H9 (cell line): ENCODE measurements at regions not wholly inside any gene's neighbourhood (a gene's known extent, or its start where the extent isn't known, plus 50 kb on each side); places are given as distances from the start of the nearest gene placed in this dataset.

Experiments
- DNase-seq: peaks from one replicate; pipeline ENCODE4 v3.0.0-alpha.2; 2017
- H2AFZ ChIP-seq: one replicate; pipeline ENCODE4 v1.6.1; 2013; ENCODE audit warnings: mild to moderate bottlenecking, low read length, control low read depth, moderate library complexity
- H2AK5ac ChIP-seq: 2 replicates; pipeline ENCODE4 v1.6.1; 2013; ENCODE audit warnings: low read length, control low read depth, mixed read lengths; ENCODE audit not compliant: insufficient read length
- H2BK120ac ChIP-seq: one replicate; pipeline ENCODE4 v1.6.1; 2013; ENCODE audit warnings: low read depth, mild to moderate bottlenecking, low read length, control low read depth, inconsistent platforms; ENCODE audit not compliant: poor library complexity, severe bottlenecking
- H2BK12ac ChIP-seq: 2 replicates; pipeline ENCODE4 v1.6.1; 2013; ENCODE audit warnings: low read length, control low read depth, mixed read lengths, low read depth; ENCODE audit not compliant: insufficient read length
- H2BK15ac ChIP-seq: 2 replicates; pipeline ENCODE4 v1.6.1; 2013; ENCODE audit warnings: low read depth, low read length, control low read depth
- H2BK20ac ChIP-seq: one replicate; pipeline ENCODE4 v1.6.1; 2013; ENCODE audit warnings: low read depth, mild to moderate bottlenecking, low read length, control low read depth, inconsistent platforms; ENCODE audit not compliant: poor library complexity, severe bottlenecking
- H2BK5ac ChIP-seq: 2 replicates; pipeline ENCODE4 v1.6.1; 2013; ENCODE audit warnings: low read length, control low read depth, mixed read lengths; ENCODE audit not compliant: insufficient read length
- H3K14ac ChIP-seq: 2 replicates; pipeline ENCODE4 v1.6.1; 2013; ENCODE audit warnings: low read length, control low read depth; ENCODE audit not compliant: insufficient read depth
- H3K18ac ChIP-seq: 2 replicates; pipeline ENCODE4 v1.6.1; 2013; ENCODE audit warnings: low read depth, mild to moderate bottlenecking, mixed read lengths, low read length, control low read depth; ENCODE audit not compliant: insufficient read length
- H3K23ac ChIP-seq: 2 replicates; pipeline ENCODE4 v1.6.1; 2013; ENCODE audit warnings: low read length, control low read depth, mixed read lengths, low read depth; ENCODE audit not compliant: insufficient read length
- H3K23me2 ChIP-seq: 2 replicates; pipeline ENCODE4 v1.6.1; 2013; ENCODE audit warnings: low read depth, mild to moderate bottlenecking, mixed read lengths, low read length, control low read depth; ENCODE audit not compliant: insufficient read length, poor library complexity, severe bottlenecking
- H3K27ac ChIP-seq: 2 replicates; pipeline ENCODE4 v1.5.1; 2013; ENCODE audit warnings: low read length, control low read depth, mixed read lengths, low read depth; ENCODE audit not compliant: insufficient read length
- H3K27me3 ChIP-seq: 2 replicates; pipeline ENCODE4 v1.6.1; 2013; ENCODE audit warnings: low read length, control low read depth, inconsistent platforms; ENCODE audit not compliant: insufficient read depth
- H3K4ac ChIP-seq: 2 replicates; pipeline ENCODE4 v1.6.1; 2013; ENCODE audit warnings: low read depth, mild to moderate bottlenecking, control low read depth, inconsistent platforms, low read length, moderate library complexity
- H3K4me1 ChIP-seq: 2 replicates; pipeline ENCODE4 v1.6.1; 2013; ENCODE audit warnings: low read length, control low read depth, inconsistent platforms; ENCODE audit not compliant: insufficient read depth
- H3K4me2 ChIP-seq: 2 replicates; pipeline ENCODE4 v1.6.1; 2013; ENCODE audit warnings: low read length, control low read depth, mixed read lengths; ENCODE audit not compliant: insufficient read length, insufficient read depth
- H3K56ac ChIP-seq: 2 replicates; pipeline ENCODE4 v1.6.1; 2013; ENCODE audit warnings: low read depth, mild to moderate bottlenecking, mixed read lengths, low read length, control low read depth; ENCODE audit not compliant: insufficient read length
- H3K79me1 ChIP-seq: 2 replicates; pipeline ENCODE4 v1.6.1; 2013; ENCODE audit warnings: low read depth, mild to moderate bottlenecking, moderate library complexity, low read length, control low read depth, inconsistent platforms; ENCODE audit not compliant: insufficient read depth, poor library complexity, severe bottlenecking
- H3K79me2 ChIP-seq: 2 replicates; pipeline ENCODE4 v1.6.1; 2013; ENCODE audit warnings: low read length, control low read depth, inconsistent platforms; ENCODE audit not compliant: insufficient read depth
- H3K9ac ChIP-seq: 2 replicates; pipeline ENCODE4 v1.6.1; 2013; ENCODE audit warnings: low read length, control low read depth, mixed read lengths; ENCODE audit not compliant: insufficient read length; ENCODE audit errors: extremely low read depth
- H3K9me3 ChIP-seq: one replicate; pipeline ENCODE4 v1.6.1; 2013; ENCODE audit warnings: low read depth, low read length, inconsistent platforms; ENCODE audit not compliant: control insufficient read depth
- H3T11ph ChIP-seq: one replicate; pipeline ENCODE4 v1.6.1; 2013; ENCODE audit warnings: mild to moderate bottlenecking, low read length, control low read depth, inconsistent platforms
- H4K20me1 ChIP-seq: one replicate; pipeline ENCODE4 v1.6.1; 2013; ENCODE audit not compliant: control insufficient read depth, insufficient read length, insufficient read depth
- H4K5ac ChIP-seq: 2 replicates; pipeline ENCODE4 v1.6.1; 2013; ENCODE audit warnings: low read depth, mild to moderate bottlenecking, mixed read lengths, low read length, control low read depth; ENCODE audit not compliant: insufficient read length
- H4K8ac ChIP-seq: replicated peaks from 2 replicates; pipeline ENCODE4 v1.6.1; 2013; ENCODE audit warnings: low read length, control low read depth, mixed read lengths, low read depth; ENCODE audit not compliant: insufficient read length
- H4K91ac ChIP-seq: 2 replicates; pipeline ENCODE4 v1.6.1; 2013; ENCODE audit warnings: low read depth, mild to moderate bottlenecking, moderate library complexity, mixed read lengths, low read length, control low read depth; ENCODE audit not compliant: insufficient read length
- H3K27ac Mint-ChIP-seq, 3 experiments: 2 replicates in 2 of 3; 3 replicates in 1 of 3; pipeline ENCODE4 v1.8.0; 2020 to 2021; ENCODE audit warnings: mixed read lengths in 3 of 3, mild to moderate bottlenecking in 1 of 3, moderate library complexity in 1 of 3
- H3K27me3 Mint-ChIP-seq: 2 replicates; pipeline ENCODE4 v1.8.0; 2021; ENCODE audit warnings: low read depth, mild to moderate bottlenecking, moderate library complexity, mixed read lengths
- H3K36me3 Mint-ChIP-seq, 3 experiments: 2 replicates in 2 of 3; 3 replicates in 1 of 3; pipeline ENCODE4 v1.8.0; 2020 to 2021; ENCODE audit warnings: low read depth in 3 of 3, mixed read lengths in 3 of 3; ENCODE audit not compliant: insufficient read depth in 1 of 3
- H3K4me1 Mint-ChIP-seq, 2 experiments: 2 replicates each; pipeline ENCODE4 v1.8.0; 2020; ENCODE audit warnings: mixed read lengths in 2 of 2
- H3K4me3 Mint-ChIP-seq, 2 experiments: 2 replicates in 1 of 2; 3 replicates in 1 of 2; pipeline ENCODE4 v1.8.0; 2020 to 2021; ENCODE audit warnings: mild to moderate bottlenecking in 2 of 2, mixed read lengths in 2 of 2, moderate library complexity in 1 of 2
- H3K9me3 Mint-ChIP-seq, 2 experiments: 2 replicates in 1 of 2; 3 replicates in 1 of 2; pipeline ENCODE4 v1.8.0; 2020; ENCODE audit warnings: mild to moderate bottlenecking in 2 of 2, mixed read lengths in 2 of 2, moderate library complexity in 1 of 2
- CTCF ChIP-seq: fragments of 200-600 bp; sonication (generic); conservative IDR thresholded peaks from 3 replicates; pipeline ENCODE4 v1.8.0; 2021; ENCODE audit warnings: antibody characterized with exemption, mild to moderate bottlenecking
- WGBS: extraction: QIAGEN DNeasy Blood & Tissue Kit; methylation state at CpG from one replicate; pipeline ENCODE4 v1.1.7; 2013; ENCODE audit warnings: missing lambda C conversion rate, low lambda C conversion rate, mixed read lengths; ENCODE audit not compliant: insufficient read length; ENCODE audit errors: extremely low coverage; 5-methylcytosine and 5-hydroxymethylcytosine counted together

- H3K9ac ChIP-seq: no peak overlapping the region
- H2BK5ac ChIP-seq: no peak overlapping the region
- H3K27me3 Mint-ChIP-seq: no peaks in the 10 kb centered on the region; the same call in 1 of the 2 replicates
- peak overlapping the region; percentile 21 for H3K18ac ChIP-seq
- no CpG with 5 or more reads among the region's 20 CpGs for WGBS
- H3T11ph ChIP-seq: no peak overlapping the region
- H3K23me2 ChIP-seq: no peaks in the 10 kb centered on the region
- H3K27me3 ChIP-seq: no peaks in the 10 kb centered on the region
- peaks cover 12 to 19% of the 10 kb centered on the region in 2 experiments for H3K4me1 Mint-ChIP-seq
- H3K4me2 ChIP-seq: no peak overlapping the region
- H2BK15ac ChIP-seq: no peak overlapping the region
- H3K36me3 Mint-ChIP-seq: no peaks in the 10 kb centered on the region
- H3K79me1 ChIP-seq: no peaks in the 10 kb centered on the region
- no peak for DNase-seq
- no peak for TF ChIP-seq CTCF
- no peaks in the 10 kb centered on the region for H3K4me1 ChIP-seq
- H3K9me3 ChIP-seq: no peaks in the 10 kb centered on the region
- no peak overlapping the region for H4K8ac ChIP-seq
- no peak overlapping the region for H3K4ac ChIP-seq
- no peak overlapping the region for H3K27ac ChIP-seq
- H3K56ac ChIP-seq: no peak overlapping the region
- H2AK5ac ChIP-seq: no peak overlapping the region
- no peak overlapping the region for H4K5ac ChIP-seq
- no peak overlapping the region for H3K23ac ChIP-seq
- H3K79me2 ChIP-seq: no peaks in the 10 kb centered on the region
- H3K27ac Mint-ChIP-seq: no peak overlapping the region
- H2AFZ ChIP-seq: no peak overlapping the region
- H2BK20ac ChIP-seq: no peak overlapping the region
- no peak overlapping the region for H3K4me3 Mint-ChIP-seq
- H3K14ac ChIP-seq: 0 out of 2 replicates have a peak overlapping the region, but pooled peaks have one; percentile 43
- H2BK120ac ChIP-seq: no peak overlapping the region
- H4K20me1 ChIP-seq: no peaks in the 10 kb centered on the region
- H2BK12ac ChIP-seq: no peak overlapping the region
- no peaks in the 10 kb centered on the region for H3K9me3 Mint-ChIP-seq
- no peak overlapping the region for H4K91ac ChIP-seq
Observed at GRCh38 chr1:213389061-213389581, 338.1 kb downstream of the RPS6KC1 start.
